CD14-positive monocyte (primary cell): ENCODE measurements at regions not wholly inside any gene's neighbourhood (a gene's known extent, or its start where the extent isn't known, plus 50 kb on each side); places are given as distances from the start of the nearest gene placed in this dataset.
"Not testable (repeated sequence)": the region's sequence is repeated elsewhere in the genome, so short reads cannot be mapped to it uniquely, and the experiment has no call there.

Source experiments
- DNase-seq, 3 donors: peaks; one replicate each; pipeline ENCODE4 v3.0.0-alpha.2; 2011 to 2022
- H2AFZ ChIP-seq: 2 replicates; pipeline ENCODE4 v1.6.0; 2012; ENCODE audit warnings: mild to moderate bottlenecking, low read depth, low read length, inconsistent platforms; ENCODE audit not compliant: insufficient read depth, poor library complexity, severe bottlenecking
- H3K27ac ChIP-seq, 2 donors: 1 replicate in 1 of 2; 2 replicates in 1 of 2; pipeline ENCODE4 v1.5.1; 2012 to 2013; ENCODE audit warnings: low read length in 2 of 2, control low read depth in 1 of 2, inconsistent platforms in 1 of 2, low read depth in 1 of 2, mild to moderate bottlenecking in 1 of 2
- H3K27me3 ChIP-seq, 2 donors: one replicate each; pipeline versions ENCODE4 v1.6.0 to v1.6.1; 2011 to 2013; ENCODE audit warnings: low read length in 2 of 2; ENCODE audit not compliant: control insufficient read depth in 2 of 2, insufficient read depth in 2 of 2
- H3K36me3 ChIP-seq, 2 donors: replicated peaks in 1 of 2; 1 replicate in 1 of 2; 2 replicates in 1 of 2; pipeline versions ENCODE4 v1.5.1 to v1.6.1; 2012 to 2013; ENCODE audit warnings: low read length in 2 of 2, control low read depth in 1 of 2, inconsistent platforms in 1 of 2, mild to moderate bottlenecking in 1 of 2; ENCODE audit not compliant: insufficient read depth in 2 of 2, control insufficient read depth in 1 of 2
- H3K4me1 ChIP-seq, 2 donors: 1 replicate in 1 of 2; 2 replicates in 1 of 2; pipeline versions ENCODE4 v1.5.1 to v1.6.1; 2012 to 2013; ENCODE audit warnings: low read length in 2 of 2, control low read depth in 1 of 2, inconsistent platforms in 1 of 2, mild to moderate bottlenecking in 1 of 2, moderate library complexity in 1 of 2; ENCODE audit not compliant: insufficient read depth in 2 of 2, control insufficient read depth in 1 of 2
- H3K4me2 ChIP-seq: replicated peaks from 2 replicates; pipeline ENCODE3; 2012; ENCODE audit warnings: low read length, moderate library complexity, mild to moderate bottlenecking; ENCODE audit not compliant: poor library complexity, severe bottlenecking; ENCODE audit errors: extremely low read depth
- H3K4me3 ChIP-seq, 3 experiments: fragments of 200-600 bp in 1 of 3; sonication (generic) in 1 of 3; replicated peaks in 1 of 3; 1 replicate in 2 of 3; 2 replicates in 1 of 3; pipeline ENCODE4 v1.5.1; 2011 to 2013; ENCODE audit warnings: low read length in 3 of 3, mild to moderate bottlenecking in 3 of 3, control low read depth in 2 of 3, low read depth in 2 of 3, inconsistent platforms in 1 of 3, moderate library complexity in 1 of 3
- H3K79me2 ChIP-seq: 2 replicates; pipeline ENCODE4 v1.6.0; 2012; ENCODE audit warnings: mild to moderate bottlenecking, control low read depth, inconsistent platforms, low read length, moderate library complexity; ENCODE audit not compliant: insufficient read depth
- H3K9ac ChIP-seq: 2 replicates; pipeline ENCODE4 v1.6.0; 2017; ENCODE audit warnings: low read length, mild to moderate bottlenecking; ENCODE audit not compliant: insufficient read depth, poor library complexity, severe bottlenecking
- H3K9me3 ChIP-seq, 2 donors: replicated peaks in 1 of 2; 1 replicate in 1 of 2; 2 replicates in 1 of 2; pipeline versions ENCODE4 v1.5.1 to v1.6.1; 2012 to 2013; ENCODE audit warnings: low read length in 2 of 2, control low read depth in 1 of 2; ENCODE audit not compliant: control insufficient read depth in 1 of 2, insufficient read depth in 1 of 2
- H4K20me1 ChIP-seq: 2 replicates; pipeline ENCODE4 v1.6.0; 2012; ENCODE audit warnings: mild to moderate bottlenecking, low read length, control low read depth, moderate library complexity; ENCODE audit not compliant: insufficient read depth
- H3K27ac Mint-ChIP-seq, 7 donors: one replicate each; pipeline ENCODE4 v1.8.0; 2020; ENCODE audit warnings: mild to moderate bottlenecking in 7 of 7, mixed read lengths in 7 of 7, moderate library complexity in 6 of 7, inconsistent platforms in 2 of 7
- H3K27me3 Mint-ChIP-seq, 3 donors: one replicate each; pipeline ENCODE4 v1.8.0; 2021 to 2022; ENCODE audit warnings: low read depth in 3 of 3, mild to moderate bottlenecking in 3 of 3, mixed read lengths in 3 of 3, moderate library complexity in 3 of 3, inconsistent platforms in 1 of 3
- H3K36me3 Mint-ChIP-seq, 2 donors: one replicate each; pipeline ENCODE4 v1.8.0; 2020; ENCODE audit warnings: mixed read lengths in 2 of 2, inconsistent platforms in 1 of 2, mild to moderate bottlenecking in 1 of 2
- H3K4me1 Mint-ChIP-seq: one replicate; pipeline ENCODE4 v1.8.0; 2020; ENCODE audit warnings: mild to moderate bottlenecking, mixed read lengths
- H3K4me3 Mint-ChIP-seq, 2 donors: one replicate each; pipeline ENCODE4 v1.8.0; 2020; ENCODE audit warnings: mild to moderate bottlenecking in 2 of 2, mixed read lengths in 2 of 2, moderate library complexity in 1 of 2
- H3K9me3 Mint-ChIP-seq, 7 donors: one replicate each; pipeline ENCODE4 v1.8.0; 2020 to 2022; ENCODE audit warnings: mixed read lengths in 7 of 7, mild to moderate bottlenecking in 6 of 7, moderate library complexity in 6 of 7, inconsistent platforms in 2 of 7
- CTCF ChIP-seq: fragments of 200-600 bp; IDR thresholded peaks from one replicate; pipeline ENCODE4 v1.8.0; 2022; ENCODE audit warnings: antibody characterized with exemption, mild to moderate bottlenecking
- WGBS: methylation state at CpG from one replicate; pipeline ENCODE4 v1.1.5; 2013; ENCODE audit warnings: missing lambda C conversion rate; ENCODE audit not compliant: insufficient coverage; 5-methylcytosine and 5-hydroxymethylcytosine counted together
- intact Hi-C, 2 donors: fragments of 100-400 bp; cut with micrococcal nuclease; formaldehyde crosslinking; loops; one replicate each; pipeline versions ENCODE4 v1.15.0 to v1.15.1; 2023

GRCh38 chr21:20040768-20041167 is 957.4 kb upstream of the NCAM2 start:
- peaks cover 2 to 29% (median 14%) of the 10 kb centered on the region in 7 donors for H3K9me3 Mint-ChIP-seq
- H3K27me3 ChIP-seq = no peaks in the 10 kb centered on the region
- H3K27me3 Mint-ChIP-seq = no peaks in the 10 kb centered on the region
- H4K20me1 ChIP-seq = no peaks in the 10 kb centered on the region
- no peak overlapping the region for H3K27ac Mint-ChIP-seq
- TF ChIP-seq CTCF = no peak
- H3K4me2 ChIP-seq = no peak overlapping the region
- no peaks in the 10 kb centered on the region for H3K36me3 Mint-ChIP-seq
- H3K4me3 Mint-ChIP-seq = no peak overlapping the region
- H3K4me1 Mint-ChIP-seq = no peaks in the 10 kb centered on the region
- H2AFZ ChIP-seq = peak overlapping the region; percentile 12
- H3K9me3 ChIP-seq = peaks cover 13 to 17% of the 10 kb centered on the region in 2 donors
- intact Hi-C loops = no loop called here
- no peaks in the 10 kb centered on the region for H3K79me2 ChIP-seq
- no peak for DNase-seq
- no peak overlapping the region for H3K9ac ChIP-seq
- WGBS = no CpG with 5 or more reads among the region's 2 CpGs
- no peaks in the 10 kb centered on the region for H3K36me3 ChIP-seq
- H3K4me1 ChIP-seq = no peaks in the 10 kb centered on the region
- no peak overlapping the region for H3K27ac ChIP-seq
- no peak overlapping the region for H3K4me3 ChIP-seq

- no peaks in the 10 kb centered on the region for H3K27me3 ChIP-seq
Measured at GRCh38 chr21:20045197-20045596, 953.0 kb upstream of the NCAM2 start.

GRCh38 chr21:20048130-20048837 is 949.9 kb upstream of the NCAM2 start:
- H3K4me1 ChIP-seq, H3K9ac ChIP-seq, DNase-seq, H3K36me3 Mint-ChIP-seq, H3K4me2 ChIP-seq, H3K36me3 ChIP-seq, H3K4me3 Mint-ChIP-seq, H3K79me2 ChIP-seq, H3K27me3 Mint-ChIP-seq, H2AFZ ChIP-seq, intact Hi-C loops, H4K20me1 ChIP-seq, H3K4me3 ChIP-seq, H3K27me3 ChIP-seq, H3K4me1 Mint-ChIP-seq, H3K27ac Mint-ChIP-seq, H3K27ac ChIP-seq: not testable (repeated sequence)
- H3K9me3 Mint-ChIP-seq = peaks cover 11 to 26% (median 18%) of the 10 kb centered on the region in 7 donors
- WGBS = 94% methylated on average over 15 of the region's 20 CpGs
- peaks cover 23 to 26% of the 10 kb centered on the region in 2 donors for H3K9me3 ChIP-seq

More at GRCh38 chr21:20045197-20045596, 953.0 kb upstream of the NCAM2 start:
- H3K4me1 ChIP-seq = no peaks in the 10 kb centered on the region
- Mint-ChIP-seq H3K9me3 (peaks cover 11 to 20% (median 14%) of the 10 kb centered on the region in 7 donors), H3K27me3 (no peaks in the 10 kb centered on the region), H3K4me3 (no peak overlapping the region), H3K4me1 (no peaks in the 10 kb centered on the region), H3K36me3 (no peaks in the 10 kb centered on the region), H3K27ac (no peak overlapping the region)
- H2AFZ ChIP-seq = no peak overlapping the region
- intact Hi-C loops = no loop called here
- no peak for DNase-seq
- H3K79me2 ChIP-seq = no peaks in the 10 kb centered on the region
- H3K4me2 ChIP-seq = no peak overlapping the region
- H3K4me3 ChIP-seq = no peak overlapping the region
- 83% methylated on average over 1 of the region's 5 CpGs for WGBS
- no peaks in the 10 kb centered on the region for H4K20me1 ChIP-seq
- no peak overlapping the region for H3K9ac ChIP-seq
- no peaks in the 10 kb centered on the region for H3K36me3 ChIP-seq
- TF ChIP-seq CTCF = no peak
- no peak overlapping the region for H3K27ac ChIP-seq
- H3K9me3 ChIP-seq = peaks cover 21 to 24% of the 10 kb centered on the region in 2 donors
